Hippocampal formation (tissue), 2 donors: ENCODE measurements at regions not wholly inside any gene's neighbourhood (a gene's known extent, or its start where the extent isn't known, plus 50 kb on each side); places are given as distances from the start of the nearest gene placed in this dataset.
A peak's percentile ranks its signal among the peaks of the same experiment; 100 is the strongest.

Experiments used
- DNase-seq, 2 donors: peaks; one replicate each; lab custom pipeline; 2025; lab: John Stamatoyannopoulos, UW

DNA sequence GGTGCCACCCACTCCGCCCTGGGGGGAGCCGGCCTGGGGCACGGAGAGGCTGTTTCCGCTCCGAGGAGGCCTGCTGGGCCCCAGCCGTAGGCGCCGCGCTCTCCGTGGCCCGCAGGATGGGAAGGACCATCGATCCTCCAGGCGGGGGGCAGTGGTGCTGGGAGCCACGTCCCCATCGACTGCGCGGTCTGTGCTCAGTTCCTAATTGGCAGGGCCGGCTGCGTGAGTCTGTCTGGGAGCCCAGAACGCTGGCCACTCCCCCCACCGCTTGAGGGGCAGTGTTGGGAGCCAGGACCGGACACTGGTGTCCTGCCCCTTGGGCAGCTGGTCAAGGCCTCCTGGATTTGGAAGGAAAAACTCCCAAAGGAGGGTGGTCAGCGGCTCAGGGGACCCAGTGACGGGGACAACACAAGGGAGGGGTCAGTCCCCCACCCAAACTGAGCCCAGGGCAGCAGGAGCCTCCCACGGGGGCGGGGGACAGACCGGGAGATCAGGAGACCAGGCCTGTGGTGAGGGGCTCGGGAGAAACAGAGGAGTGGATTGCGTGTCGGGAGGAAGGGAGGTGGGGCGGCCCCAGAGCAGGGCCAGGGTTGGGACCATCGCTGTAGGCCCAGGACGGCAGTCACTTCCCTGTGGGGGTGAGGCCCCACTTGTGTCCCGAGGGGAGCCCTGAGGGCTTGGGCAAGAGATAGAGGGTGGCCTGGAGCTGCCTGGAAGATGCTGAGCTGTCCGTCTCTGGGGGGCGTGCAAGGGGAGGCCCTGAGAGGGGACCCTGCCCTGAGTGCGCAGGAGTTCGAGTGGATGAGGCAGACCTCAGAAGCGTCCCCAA is 89.0 kb downstream of the UNCX start:
- no peak for DNase-seq

DNA sequence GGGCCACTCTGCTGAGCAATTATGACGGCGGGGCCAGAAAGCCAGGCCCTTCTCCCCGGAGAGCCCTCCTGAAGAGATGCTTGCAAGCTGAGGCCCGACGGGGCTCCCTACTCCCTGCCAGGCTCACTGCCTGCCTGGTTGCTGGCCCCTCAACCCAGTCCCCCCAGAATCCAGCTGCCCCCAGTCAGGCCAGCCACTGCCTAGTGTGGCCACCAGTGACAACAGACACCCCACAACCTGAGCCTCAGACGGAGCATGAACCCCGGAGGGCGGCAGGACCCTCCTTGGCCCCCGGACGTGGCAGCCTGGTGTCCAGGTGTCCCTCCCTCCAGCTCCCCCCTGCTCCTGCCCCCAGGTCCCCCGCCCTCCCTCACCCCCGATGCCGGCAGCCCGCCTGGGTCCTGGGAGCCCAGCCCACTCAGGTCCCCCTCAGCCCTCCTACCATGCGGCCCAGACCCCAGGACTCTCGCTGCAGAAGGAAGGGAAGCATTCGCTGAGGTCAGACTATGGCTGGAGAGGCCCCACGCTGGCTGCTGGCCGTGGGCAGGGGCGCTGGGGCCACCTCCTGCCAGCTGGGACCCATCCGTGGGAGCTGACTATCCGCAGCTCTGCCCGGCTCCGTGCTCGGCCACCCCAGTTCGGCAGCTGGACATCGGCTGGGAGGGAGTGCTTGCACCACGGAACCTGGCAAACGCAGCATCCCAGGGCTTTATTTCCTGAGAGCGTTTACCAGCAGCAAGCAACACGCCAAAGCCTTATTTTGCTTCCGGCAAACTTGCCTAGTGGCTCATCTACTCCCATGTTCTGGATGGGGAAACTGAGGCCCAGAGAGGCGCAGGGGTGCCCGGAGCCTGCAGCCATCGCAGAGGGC is 89.8 kb downstream of the UNCX start:
- no peak for DNase-seq

DNA sequence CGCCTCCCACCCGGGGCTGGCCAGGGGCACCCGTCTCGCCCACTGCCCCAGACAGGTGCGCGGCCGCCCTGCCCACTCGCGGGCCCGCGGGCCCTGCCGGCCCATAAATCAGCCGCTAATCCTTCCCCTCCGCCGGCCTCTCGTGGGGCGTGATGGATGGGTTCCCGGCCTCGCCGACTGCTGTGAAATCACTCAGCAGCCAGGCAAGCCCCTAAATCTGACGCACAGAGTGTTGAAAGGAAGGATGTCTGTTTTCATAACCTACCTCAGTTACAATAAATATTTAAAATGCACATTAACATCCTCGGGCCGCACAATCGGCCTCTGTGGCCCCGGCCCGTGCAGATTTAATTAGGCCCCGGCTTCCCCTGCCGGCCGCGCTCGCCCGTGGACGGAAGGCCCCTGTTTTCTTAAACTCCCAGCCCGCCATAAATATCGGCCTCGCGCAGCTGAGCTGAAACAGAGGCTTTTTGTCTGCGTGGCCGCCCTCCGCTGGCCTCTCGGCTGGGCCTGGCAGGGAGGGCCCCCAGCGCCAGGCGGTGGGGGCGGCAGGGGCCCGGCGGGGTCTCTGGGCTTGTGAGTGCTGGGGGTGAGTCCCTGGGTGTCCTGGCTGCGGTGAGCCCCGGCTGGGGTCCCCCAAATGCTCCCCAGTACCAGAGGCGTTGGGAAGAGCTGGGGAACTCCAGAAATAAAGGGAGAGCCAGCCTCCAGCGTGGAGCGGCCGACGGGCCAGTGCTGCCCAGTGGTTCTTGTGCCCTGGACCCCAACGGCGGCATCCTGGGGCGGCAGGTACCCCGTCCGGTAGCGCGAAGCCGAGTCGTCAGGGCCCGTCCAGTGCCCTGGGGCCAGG is 90.7 kb downstream of the UNCX start:
- peak; percentile 33 to 39 for DNase-seq

DNA sequence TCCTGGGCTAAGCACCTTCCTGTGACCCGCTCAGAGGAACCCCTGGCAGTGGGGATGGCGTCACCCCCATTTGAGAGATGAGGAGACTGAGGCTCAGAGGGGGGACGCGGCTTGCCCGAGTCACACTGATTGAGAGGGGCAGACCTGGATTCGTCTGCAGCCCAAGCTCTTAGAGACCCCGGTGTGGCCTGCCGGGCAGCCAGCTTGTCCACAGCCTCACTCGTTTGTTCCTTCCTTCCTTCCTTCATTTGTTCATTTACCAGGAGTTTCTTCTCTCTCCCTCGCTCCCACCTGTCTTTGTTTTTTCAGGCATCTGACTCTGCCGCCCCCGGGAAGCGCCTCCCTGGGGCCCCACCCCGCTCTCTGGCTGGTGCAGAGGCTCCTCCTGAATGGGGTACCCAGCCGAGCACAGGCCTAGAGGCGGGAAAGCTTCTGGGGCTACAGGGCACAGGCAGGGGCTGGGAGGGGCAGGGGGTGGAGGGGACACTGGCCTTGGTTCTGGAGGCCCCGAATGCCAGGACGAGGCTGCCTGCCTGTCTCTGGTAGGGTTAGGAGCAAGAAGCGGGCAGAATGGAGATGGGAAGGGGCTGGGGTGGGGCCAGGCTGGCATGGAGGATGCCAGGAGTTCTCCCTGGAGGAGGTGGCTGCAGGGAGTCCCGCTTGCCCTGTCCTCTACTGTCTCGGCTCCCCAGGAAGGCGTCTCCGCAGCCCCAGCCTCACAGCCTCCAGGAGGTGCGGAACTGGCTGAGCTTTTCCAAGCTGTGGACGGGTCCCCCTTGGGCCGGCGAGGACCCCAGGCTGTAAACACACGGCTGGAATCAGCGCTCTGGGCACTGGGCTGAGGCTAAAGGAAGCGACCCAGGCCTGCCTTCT is 91.6 kb downstream of the UNCX start:
- no peak for DNase-seq

DNA sequence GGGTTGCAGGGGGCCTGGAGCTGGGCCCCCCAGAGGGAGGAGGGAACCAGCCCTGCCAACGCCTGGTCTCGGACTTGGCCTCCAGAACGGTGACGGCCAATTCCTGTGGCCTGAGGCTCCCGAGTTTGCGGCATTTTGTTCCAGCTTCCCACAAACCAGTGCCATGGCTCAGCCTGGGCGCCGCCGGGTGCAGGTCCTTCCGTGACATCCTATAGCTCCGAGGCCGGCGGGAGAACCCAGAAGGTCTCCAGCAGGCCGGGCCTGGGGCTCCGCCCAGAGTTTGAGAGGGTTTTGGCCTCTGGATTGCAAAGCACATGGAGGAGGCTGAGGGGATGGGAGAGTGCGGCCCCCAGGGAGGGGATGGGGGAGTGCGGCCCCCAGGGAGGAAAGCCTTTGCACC is 92.6 kb downstream of the UNCX start:
- no peak for DNase-seq

DNA sequence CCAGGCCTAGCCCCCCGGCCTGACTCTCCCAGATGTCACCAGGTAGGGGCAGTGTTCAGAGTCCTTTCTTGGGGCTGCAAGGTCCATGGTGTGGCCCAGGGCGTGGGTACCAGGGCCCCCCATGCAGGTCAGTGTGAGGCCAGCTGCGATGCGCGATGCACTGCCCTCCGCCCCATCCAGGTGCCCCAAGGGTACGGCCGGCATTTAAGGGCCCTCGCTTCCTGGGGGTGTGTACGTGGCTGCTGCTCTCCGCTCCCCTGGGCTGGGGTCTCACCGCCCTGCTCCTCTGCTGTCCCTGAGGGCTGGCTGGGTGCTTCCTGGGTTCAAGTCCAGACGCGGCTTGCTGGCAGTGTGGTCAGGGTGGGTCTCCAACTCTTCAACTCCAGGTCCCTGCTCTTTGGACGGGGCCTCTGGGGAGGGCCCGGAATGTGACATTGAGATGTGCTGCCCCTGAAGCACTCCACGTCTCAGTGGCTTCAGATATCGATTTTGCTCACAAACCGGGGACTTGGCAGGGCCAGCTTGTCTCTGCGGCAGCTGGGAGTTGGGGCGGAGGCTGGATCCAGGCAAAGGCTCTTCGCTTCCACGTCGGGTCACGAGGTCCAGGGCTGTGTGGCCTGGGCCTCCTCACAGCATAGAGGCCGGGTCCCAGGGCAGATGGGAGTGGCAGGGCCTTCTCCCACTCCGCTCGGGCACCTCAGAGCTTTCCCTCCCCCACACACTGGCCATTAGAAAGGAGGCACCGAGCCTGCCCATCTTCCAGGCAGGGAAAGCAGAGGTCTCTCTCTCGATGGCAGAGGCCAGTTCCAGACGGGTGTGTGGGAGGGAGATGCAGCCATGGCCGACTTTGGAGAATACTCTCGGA is 93.2 kb downstream of the UNCX start:
- no peak for DNase-seq

DNA sequence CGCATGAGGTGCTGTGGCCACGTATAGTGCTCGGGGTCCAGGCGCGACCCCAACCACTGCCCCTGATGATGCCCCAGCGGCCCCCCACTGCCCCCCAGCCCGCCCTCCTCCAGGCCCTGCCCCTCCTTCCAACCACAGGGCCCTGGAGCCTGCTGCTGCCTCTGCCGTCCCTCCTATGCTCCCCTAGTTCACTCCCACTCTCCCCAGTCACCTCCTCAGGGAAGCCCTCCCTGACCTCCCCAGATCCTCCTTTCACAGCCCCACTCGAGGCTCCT is 93.8 kb downstream of the UNCX start:
- DNase-seq: no peak

DNA sequence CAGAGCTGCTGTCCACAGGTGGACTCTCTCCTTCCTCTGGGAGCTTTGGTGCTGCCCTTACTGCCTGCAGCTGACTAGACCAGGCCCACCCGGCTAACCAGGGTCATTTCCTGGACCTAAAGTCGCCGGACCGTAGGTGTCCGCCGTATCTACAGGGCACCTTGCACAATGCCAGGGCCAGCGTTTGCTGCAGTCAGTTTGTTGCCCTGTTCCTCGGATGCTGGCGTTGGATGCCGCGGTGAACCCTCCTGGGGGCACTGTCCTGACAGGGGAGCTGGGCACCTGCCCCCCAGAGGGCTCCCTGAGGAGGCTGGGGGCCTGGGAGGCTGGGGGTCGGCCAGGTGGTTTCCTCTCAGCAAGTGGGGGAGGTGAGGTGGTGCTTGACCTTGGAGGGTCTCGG is 96.6 kb downstream of the UNCX start:
- DNase-seq: no peak

DNA sequence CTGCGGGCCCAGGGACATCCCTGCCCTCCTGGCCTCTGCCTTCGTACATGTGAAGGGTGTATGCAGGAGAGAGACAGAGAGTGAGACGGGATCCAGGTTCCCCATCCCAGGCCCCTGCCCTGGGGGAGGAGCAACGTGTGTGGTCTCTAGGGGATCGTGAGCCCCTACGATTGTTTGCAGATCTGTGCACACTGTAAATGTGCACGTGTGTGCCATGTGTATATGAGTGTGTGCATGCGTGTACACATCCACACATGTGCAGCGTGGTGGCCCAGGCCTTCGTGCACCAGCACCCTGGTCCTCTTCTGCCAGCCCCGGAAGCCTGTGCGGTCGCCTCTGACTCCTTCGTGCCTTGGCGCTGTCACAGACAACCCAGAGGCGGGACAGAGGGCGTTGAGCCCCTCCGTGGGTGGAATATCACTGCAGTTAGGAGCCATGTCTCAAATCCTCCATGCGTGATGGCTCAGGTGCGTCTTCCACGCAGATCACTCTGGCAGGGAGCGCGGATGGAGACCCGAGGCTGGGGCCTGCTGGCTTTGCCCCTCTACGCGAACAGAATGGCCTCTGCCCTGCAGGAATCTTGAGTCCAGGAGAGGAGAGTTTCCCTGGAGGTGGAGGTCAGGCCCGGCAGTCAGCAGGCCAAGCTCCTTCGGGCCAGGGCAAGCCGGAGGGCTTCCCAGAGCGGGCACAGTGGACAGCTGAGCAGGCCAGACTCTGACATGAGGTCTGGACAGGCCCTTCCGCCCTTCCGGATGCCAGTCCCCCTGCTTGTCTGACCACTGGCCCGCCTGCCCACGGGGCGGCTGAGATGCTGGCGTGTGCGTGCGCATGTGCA is 97.5 kb downstream of the UNCX start:
- DNase-seq: no peak

DNA sequence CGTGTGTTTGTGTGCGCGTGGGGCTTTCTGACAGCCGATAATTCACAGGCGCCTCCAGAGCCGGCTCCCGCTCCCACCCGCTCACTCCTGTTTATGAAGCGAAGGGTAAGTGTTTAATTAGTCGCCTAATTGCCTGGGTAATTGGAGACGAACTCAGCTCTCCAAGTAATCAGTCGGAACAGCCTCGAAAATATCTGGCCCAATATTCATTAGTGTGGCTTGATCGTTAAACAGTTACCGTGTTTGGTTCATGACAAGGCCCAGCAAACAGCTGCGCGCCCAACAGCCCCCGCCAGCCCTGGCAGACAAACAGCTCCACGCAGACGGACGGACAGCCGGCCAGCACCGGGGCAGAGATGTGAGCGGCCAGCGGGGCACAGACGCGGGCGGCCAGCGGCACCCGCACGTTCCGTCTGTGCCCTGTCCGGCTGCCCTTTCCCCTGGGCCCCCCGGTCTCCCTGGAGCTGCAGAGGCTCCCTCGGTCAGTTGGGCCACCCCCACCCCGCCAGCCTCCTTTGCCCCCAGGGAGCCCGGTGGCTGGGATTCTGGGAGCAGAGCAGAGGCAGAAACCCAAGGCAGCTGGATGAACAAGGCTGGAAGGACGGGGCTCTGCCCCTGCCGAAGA is 98.2 kb downstream of the UNCX start:
- no peak for DNase-seq

DNA sequence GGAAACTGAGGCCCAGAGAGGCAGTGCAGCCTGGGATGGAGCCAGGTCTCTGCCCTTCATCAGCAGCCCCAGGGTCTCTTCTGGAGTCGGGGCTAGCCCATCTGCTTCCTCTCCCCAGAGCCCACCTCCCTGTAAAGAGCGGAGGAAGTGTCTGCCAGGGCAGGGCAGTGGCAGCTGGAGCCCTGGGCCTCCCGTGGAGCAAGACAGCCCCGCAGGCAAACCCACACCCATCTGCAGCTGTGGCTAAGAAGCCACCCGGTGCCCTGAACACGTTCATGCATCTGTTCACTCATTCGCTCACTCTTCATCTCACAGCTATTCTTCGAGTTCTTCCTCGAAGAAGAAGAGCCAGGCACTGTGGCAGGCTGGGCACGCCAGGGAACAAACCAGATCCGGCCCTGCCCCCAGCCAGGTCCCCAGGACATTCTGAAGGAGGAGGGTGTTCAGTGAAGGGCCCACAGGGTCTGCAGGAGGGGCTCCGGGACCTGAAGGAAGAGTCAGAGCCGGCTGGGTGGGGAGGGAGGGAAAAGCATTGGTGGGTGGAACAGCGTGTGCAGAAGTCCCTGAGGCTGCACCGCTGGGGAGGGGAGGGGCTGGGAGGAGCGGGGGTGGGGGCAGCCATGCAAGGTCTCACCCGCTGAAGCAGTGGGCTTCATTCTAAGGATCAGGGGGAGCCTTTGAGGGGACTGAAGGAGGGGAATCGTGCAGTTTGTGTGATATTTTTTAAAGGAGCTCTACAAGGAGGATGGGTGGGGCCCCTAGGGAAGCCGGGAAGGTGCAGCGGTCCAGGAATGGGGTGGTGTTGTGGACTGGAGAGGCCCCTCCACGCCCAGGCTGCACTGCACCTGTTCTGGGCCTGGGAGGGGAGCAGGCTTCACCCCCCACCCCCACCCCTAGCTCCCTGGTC is 99.1 kb downstream of the UNCX start:
- DNase-seq: no peak

DNA sequence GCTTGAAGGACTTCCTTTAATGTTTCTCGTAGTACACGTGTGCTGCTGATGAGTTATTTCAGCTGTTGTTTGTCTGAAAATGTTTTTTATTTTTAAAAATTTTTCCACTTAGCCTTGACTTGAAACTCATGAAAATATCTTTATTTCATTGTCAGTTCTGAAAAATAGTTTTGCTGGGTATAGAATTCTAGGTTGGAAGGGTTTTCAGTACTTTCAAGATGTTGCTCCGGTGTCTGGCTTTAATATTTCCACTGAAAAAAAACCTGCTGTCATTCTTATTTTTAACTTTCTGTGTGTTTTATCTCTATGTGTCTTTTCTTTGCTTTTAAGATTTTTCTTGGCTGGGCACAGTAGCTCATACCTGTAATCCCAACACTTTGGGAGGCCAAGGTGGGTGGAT is 103.8 kb downstream of the UNCX start:
- no peak for DNase-seq

DNA sequence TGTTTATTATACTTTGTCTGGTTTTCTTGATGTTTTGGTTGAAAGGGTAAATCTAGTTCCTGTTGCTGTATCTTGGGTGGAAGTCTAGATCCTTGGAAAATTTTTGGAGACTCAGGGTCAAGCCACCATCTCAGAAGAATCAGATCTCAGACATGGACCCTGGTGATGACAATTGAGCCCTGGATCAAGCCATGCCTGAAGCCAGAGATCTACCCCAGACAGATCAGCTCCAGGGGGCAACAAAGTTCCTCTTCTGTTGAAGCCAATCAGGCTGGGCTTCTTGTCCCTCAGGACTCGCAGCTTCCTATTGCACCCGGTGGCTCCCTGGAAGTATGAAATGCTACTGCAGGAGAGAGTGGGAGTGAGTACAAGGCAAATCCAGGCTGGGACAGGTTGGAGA is 106.9 kb downstream of the UNCX start:
- DNase-seq: no peak

DNA sequence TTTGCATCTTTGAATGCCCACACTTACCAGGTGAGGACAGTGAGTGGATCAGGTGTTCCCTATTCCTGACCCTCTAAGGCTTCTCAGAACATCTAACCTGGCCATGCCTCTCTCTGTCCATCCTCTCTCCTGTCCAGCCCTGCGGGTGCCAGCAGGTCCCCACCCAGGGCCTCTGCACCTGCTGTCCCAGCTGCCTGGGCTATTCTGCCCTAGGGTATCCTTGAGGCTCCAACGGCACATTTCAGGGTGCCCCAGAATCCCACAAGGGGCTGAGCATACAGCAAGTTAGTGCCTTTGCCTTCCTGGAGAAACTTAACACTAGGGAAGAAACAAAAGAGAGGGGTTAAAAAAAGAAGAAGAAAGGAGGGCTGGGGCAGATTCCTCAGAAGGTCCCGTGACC is 107.4 kb downstream of the UNCX start:
- DNase-seq: no peak

DNA sequence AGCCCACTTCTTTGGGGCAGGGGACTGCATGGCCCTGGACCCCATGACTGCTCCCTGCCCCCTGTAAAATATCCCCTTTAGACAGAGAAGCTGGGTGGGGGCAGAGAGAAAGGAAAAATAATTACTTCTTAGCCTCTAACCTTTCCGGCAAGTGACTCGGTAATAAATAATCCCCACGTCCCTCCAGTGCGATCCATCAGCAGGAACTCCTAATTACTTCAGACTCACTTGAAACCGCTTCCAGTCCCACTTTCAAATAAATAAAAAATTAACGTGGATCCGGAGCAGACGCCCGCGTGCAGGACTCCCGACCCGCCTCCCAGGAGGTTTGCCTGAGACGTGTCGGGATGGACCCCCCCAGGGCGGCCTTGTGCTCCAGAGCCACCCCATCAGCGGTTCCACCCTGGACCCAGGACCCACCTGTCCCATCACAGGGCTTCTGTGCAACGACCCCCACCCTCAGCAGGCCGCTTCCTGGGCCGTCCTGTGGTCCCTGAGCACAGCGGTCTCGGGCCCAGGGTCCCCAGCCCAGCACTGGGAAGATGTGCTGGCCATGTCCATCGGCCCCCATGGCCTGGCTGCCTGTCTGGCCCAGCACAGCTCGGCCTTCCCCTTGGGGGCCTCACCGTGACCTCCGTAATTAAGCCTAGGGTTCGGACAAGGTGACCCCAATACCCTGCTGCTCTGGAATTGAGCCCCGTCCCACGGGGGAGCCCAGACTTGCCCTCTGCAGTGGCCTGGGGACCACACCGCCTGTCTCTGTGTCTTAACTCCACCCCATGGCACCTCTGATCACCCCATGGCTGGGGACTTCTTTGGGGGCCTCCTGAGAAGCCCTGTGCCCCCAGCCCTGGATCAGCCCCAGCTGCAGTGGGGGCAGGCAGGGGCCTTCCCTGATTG is 108.0 kb downstream of the UNCX start:
- no peak for DNase-seq

DNA sequence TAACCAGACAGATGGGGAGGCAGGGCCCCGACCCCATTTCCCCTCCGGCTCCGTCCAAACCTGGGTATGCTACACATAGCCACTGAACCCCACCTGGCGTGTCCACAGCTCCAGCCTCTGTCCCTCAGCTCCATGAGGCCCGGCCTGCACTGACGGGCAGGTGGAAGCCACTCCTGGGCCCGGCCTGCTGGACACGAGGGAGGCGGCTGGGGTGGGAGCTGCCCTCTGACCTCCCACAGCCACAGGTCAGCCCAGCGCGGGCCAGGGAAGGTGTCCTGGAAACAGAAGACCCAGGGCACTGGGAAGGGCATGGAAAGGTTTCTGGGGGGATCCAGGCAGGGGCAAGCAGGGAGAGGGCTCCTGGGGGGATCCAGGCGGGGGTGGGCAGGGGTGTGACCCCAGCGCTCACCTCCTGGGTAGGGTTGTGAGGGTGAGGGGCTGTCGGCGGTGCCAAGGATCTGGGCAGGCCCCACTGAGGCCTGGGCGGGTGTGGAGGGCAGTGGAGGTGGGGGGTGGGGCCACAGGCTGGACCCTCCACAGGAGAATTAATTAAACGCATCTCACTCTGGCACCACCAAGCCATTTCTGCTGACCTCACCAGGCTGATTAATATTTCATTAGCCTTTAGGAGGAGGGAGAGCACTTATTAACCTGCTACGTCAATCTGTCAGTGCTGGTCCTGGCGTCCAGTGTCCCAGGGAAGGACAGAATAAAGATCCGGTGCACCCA is 108.9 kb downstream of the UNCX start:
- no peak for DNase-seq
